ENCODE measurements at regions not wholly inside any gene's neighbourhood (a gene's known extent, or its start where the extent isn't known, plus 50 kb on each side); places are given as distances from the start of the nearest gene placed in this dataset.

DNA sequence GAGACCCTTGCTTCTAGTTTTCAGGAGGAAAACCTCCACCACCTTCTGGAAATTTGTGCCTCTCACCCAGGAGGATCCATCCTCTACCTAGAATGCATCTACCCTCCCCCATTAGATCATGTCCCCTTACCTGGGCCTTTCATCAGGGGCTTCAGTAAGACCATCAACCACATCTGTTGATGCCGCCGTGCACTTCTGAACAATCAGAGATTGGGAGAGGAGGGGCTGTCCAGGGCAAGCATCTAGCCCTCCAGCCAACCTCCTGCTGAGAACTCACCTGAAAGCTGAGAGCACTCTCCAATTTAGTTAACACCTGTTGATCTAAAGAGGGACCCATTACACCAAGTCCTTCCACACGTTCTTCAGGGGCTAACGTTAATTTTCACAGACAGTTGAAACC is 57.6 kb upstream of the PIK3CG start:
- no peaks in the 10 kb centered on the region for H4K20me1 ChIP-seq (ENCODE audit: insufficient read depth, low read length)
- no peak overlapping the region for H3K18ac ChIP-seq (ENCODE audit: low read depth, low read length)
- no peak overlapping the region for H3K56ac ChIP-seq (ENCODE audit: extremely low read depth, insufficient read depth, low read length)
- H3K14ac ChIP-seq (replicated peaks; ENCODE audit: low read depth, low read length) = no peak overlapping the region
- H4K5ac ChIP-seq (ENCODE audit: low read depth, low read length) = no peak overlapping the region
- H3K4ac ChIP-seq (ENCODE audit: low read depth, low read length) = no peak overlapping the region
- no peak overlapping the region for H3K4me3 ChIP-seq (ENCODE audit: insufficient read depth, low read depth, low read length)
- no peak overlapping the region for H2BK15ac ChIP-seq (ENCODE audit: low read depth, low read length)
- ATAC-seq (ENCODE audit: low read depth) (no peak), DNase-seq (no peak)
- no peak overlapping the region for H2AFZ ChIP-seq (replicated peaks; ENCODE audit: low read length, poor library complexity)
- no peak for TF ChIP-seq RAD21 (IDR thresholded peaks at IDR 0.05; ENCODE audit: low read length)
- no peak for TF ChIP-seq CEBPB (IDR thresholded peaks at IDR 0.05; ENCODE audit: low read depth, low read length)
- TF ChIP-seq SMC3 (IDR thresholded peaks at IDR 0.05; ENCODE audit: low read depth, low read length) = no peak
- no peak for TF ChIP-seq MAZ (IDR thresholded peaks at IDR 0.05; ENCODE audit: borderline replicate concordance, low read depth, low read length)
- TF ChIP-seq, protein P1, sequence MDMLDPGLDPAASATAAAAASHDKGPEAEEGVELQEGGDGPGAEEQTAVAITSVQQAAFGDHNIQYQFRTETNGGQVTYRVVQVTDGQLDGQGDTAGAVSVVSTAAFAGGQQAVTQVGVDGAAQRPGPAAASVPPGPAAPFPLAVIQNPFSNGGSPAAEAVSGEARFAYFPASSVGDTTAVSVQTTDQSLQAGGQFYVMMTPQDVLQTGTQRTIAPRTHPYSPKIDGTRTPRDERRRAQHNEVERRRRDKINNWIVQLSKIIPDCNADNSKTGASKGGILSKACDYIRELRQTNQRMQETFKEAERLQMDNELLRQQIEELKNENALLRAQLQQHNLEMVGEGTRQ (IDR thresholded peaks at IDR 0.05; ENCODE audit: low read depth, low read length) = no peak
- TF ChIP-seq, protein P2, sequence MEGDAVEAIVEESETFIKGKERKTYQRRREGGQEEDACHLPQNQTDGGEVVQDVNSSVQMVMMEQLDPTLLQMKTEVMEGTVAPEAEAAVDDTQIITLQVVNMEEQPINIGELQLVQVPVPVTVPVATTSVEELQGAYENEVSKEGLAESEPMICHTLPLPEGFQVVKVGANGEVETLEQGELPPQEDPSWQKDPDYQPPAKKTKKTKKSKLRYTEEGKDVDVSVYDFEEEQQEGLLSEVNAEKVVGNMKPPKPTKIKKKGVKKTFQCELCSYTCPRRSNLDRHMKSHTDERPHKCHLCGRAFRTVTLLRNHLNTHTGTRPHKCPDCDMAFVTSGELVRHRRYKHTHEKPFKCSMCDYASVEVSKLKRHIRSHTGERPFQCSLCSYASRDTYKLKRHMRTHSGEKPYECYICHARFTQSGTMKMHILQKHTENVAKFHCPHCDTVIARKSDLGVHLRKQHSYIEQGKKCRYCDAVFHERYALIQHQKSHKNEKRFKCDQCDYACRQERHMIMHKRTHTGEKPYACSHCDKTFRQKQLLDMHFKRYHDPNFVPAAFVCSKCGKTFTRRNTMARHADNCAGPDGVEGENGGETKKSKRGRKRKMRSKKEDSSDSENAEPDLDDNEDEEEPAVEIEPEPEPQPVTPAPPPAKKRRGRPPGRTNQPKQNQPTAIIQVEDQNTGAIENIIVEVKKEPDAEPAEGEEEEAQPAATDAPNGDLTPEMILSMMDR (conservative IDR thresholded peaks at IDR 0.05; ENCODE audit: low read depth, low read length) = no peak
- no peak for TF ChIP-seq CHD1 (IDR thresholded peaks at IDR 0.05; ENCODE audit: low read depth, low read length)
- TF ChIP-seq POLR2A (IDR thresholded peaks at IDR 0.05; ENCODE audit: low read depth, low read length) = no peak
- no peak for TF ChIP-seq MAFK (IDR thresholded peaks at IDR 0.05; ENCODE audit: low read depth, low read length)
- TF ChIP-seq MXI1 (IDR thresholded peaks at IDR 0.05; ENCODE audit: borderline replicate concordance, low read depth, low read length) = no peak
- TF ChIP-seq FOS (IDR thresholded peaks at IDR 0.05; ENCODE audit: low read depth, low read length) = no peak
- TF ChIP-seq NFE2L2 (IDR thresholded peaks at IDR 0.05; ENCODE audit: low read depth, low read length) = no peak
- TF ChIP-seq, protein P3, sequence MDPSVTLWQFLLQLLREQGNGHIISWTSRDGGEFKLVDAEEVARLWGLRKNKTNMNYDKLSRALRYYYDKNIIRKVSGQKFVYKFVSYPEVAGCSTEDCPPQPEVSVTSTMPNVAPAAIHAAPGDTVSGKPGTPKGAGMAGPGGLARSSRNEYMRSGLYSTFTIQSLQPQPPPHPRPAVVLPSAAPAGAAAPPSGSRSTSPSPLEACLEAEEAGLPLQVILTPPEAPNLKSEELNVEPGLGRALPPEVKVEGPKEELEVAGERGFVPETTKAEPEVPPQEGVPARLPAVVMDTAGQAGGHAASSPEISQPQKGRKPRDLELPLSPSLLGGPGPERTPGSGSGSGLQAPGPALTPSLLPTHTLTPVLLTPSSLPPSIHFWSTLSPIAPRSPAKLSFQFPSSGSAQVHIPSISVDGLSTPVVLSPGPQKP (IDR thresholded peaks at IDR 0.05; ENCODE audit: borderline replicate concordance, low read depth, low read length) = no peak
- no peak for TF ChIP-seq RCOR1 (IDR thresholded peaks at IDR 0.05; ENCODE audit: insufficient replicate concordance, low read length)
- no peak for TF ChIP-seq RFX5 (IDR thresholded peaks at IDR 0.05; ENCODE audit: low read depth, low read length)
- TF ChIP-seq BHLHE40 (IDR thresholded peaks at IDR 0.05; ENCODE audit: low read depth, low read length) = no peak
- no TSS peak for BruUV-seq (replicated peaks)
- intact Hi-C loops (cut with micrococcal nuclease) = no loop called here
- no peak overlapping the region for H2BK120ac ChIP-seq (ENCODE audit: low read depth, low read length)
- no peak overlapping the region for H3K27ac ChIP-seq (ENCODE audit: insufficient read depth, low read length)
- H4K91ac ChIP-seq (ENCODE audit: insufficient read depth, low read depth, low read length) = no peak overlapping the region
- no peaks in the 10 kb centered on the region for H3K9me3 ChIP-seq (ENCODE audit: control insufficient read depth, insufficient read depth, low read length)
- no peak overlapping the region for H3K23ac ChIP-seq (ENCODE audit: low read depth, low read length)
- no peaks in the 10 kb centered on the region for H3K4me1 ChIP-seq (ENCODE audit: control insufficient read depth, insufficient read depth, low read length)
- in situ Hi-C loops (cut with MboI; ENCODE audit: low sequenced_read_pairs) = no loop called here
- no peak overlapping the region for H3K4me2 ChIP-seq (ENCODE audit: low read depth, low read length)
- peaks cover 4% of the 10 kb centered on the region; the same call in 1 of the 2 replicates for H3K27me3 ChIP-seq (ENCODE audit: control insufficient read depth, insufficient read depth, low read length)
- dilution Hi-C loops (cut with HindIII; ENCODE audit: low sequenced_read_pairs, unreplicated experiment) = no loop called here
- no peak overlapping the region for H2BK5ac ChIP-seq (ENCODE audit: low read depth, low read length, poor library complexity, severe bottlenecking)
- no peaks in the 10 kb centered on the region for H3K36me3 ChIP-seq (ENCODE audit: control insufficient read depth, insufficient read depth, low read length)
- H2AK5ac ChIP-seq (ENCODE audit: low read depth, low read length) = no peak overlapping the region
- no peaks in the 10 kb centered on the region for H3K9me1 ChIP-seq (ENCODE audit: insufficient read depth, low read length)
- POLR2A ChIA-PET (ENCODE audit: unreplicated experiment) = no interaction called here
- no peaks in the 10 kb centered on the region for H3K79me1 ChIP-seq (ENCODE audit: low read depth in 1 of 2, low read length in 2 of 2)
- CTCF ChIA-PET = no interaction called here
- no peak overlapping the region for H2BK20ac ChIP-seq (ENCODE audit: low read depth, low read length)
- WGBS, 2 experiments (ENCODE audit: extremely low coverage in 2 of 2, insufficient read length in 1 of 2) = no CpG with 5 or more reads among the region's 4 CpGs
- no peak overlapping the region for H4K8ac ChIP-seq (ENCODE audit: low read depth in 2 of 2, low read length in 2 of 2)
- no peak overlapping the region for H3K9ac ChIP-seq (ENCODE audit: low read depth, low read length)
- H2AK9ac ChIP-seq (replicated peaks; ENCODE audit: low read depth, low read length, poor library complexity) = no peak overlapping the region
